Peyer's patch (tissue), 4 donors: ENCODE measurements at regions not wholly inside any gene's neighbourhood (a gene's known extent, or its start where the extent isn't known, plus 50 kb on each side); places are given as distances from the start of the nearest gene placed in this dataset.

ENCODE experiments used
- POLR2A ChIP-seq, 2 donors: fragments of 450-650 bp; IDR thresholded peaks; one replicate each; pipeline ENCODE4 v1.5.1; 2017; ENCODE audit warnings: antibody characterized with exemption in 2 of 2, mild to moderate bottlenecking in 2 of 2, moderate library complexity in 2 of 2
- TF ChIP-seq, protein P1 (sequence below), 6 experiments: fragments of 450-650 bp in 4 of 6; fragments of 200-600 bp in 2 of 6; sonication (generic) in 1 of 6; IDR thresholded peaks; one replicate each; pipeline ENCODE4 v1.5.1; 2017 to 2019; ENCODE audit warnings: antibody characterized with exemption in 6 of 6, mild to moderate bottlenecking in 3 of 6, moderate library complexity in 1 of 6

GRCh38 chr19:31164791-31165251 is 184.4 kb downstream of the TSHZ3 start:
- TF ChIP-seq, protein P1, sequence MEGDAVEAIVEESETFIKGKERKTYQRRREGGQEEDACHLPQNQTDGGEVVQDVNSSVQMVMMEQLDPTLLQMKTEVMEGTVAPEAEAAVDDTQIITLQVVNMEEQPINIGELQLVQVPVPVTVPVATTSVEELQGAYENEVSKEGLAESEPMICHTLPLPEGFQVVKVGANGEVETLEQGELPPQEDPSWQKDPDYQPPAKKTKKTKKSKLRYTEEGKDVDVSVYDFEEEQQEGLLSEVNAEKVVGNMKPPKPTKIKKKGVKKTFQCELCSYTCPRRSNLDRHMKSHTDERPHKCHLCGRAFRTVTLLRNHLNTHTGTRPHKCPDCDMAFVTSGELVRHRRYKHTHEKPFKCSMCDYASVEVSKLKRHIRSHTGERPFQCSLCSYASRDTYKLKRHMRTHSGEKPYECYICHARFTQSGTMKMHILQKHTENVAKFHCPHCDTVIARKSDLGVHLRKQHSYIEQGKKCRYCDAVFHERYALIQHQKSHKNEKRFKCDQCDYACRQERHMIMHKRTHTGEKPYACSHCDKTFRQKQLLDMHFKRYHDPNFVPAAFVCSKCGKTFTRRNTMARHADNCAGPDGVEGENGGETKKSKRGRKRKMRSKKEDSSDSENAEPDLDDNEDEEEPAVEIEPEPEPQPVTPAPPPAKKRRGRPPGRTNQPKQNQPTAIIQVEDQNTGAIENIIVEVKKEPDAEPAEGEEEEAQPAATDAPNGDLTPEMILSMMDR (IDR thresholded peaks at IDR 0.05): no peak
- no peak for TF ChIP-seq POLR2A (IDR thresholded peaks at IDR 0.05)
